HT1080 (cell line): ENCODE measurements at regions not wholly inside any gene's neighbourhood (a gene's known extent, or its start where the extent isn't known, plus 50 kb on each side); places are given as distances from the start of the nearest gene placed in this dataset.
A peak's percentile ranks its signal among the peaks of the same experiment; 100 is the strongest.
"Not testable (repeated sequence)": the region's sequence is repeated elsewhere in the genome, so short reads cannot be mapped to it uniquely, and the experiment has no call there.

ENCODE experiments used
- DNase-seq: peaks from one replicate; pipeline ENCODE4 v3.0.0-alpha.2; 2015; ENCODE audit warnings: low read depth

DNA sequence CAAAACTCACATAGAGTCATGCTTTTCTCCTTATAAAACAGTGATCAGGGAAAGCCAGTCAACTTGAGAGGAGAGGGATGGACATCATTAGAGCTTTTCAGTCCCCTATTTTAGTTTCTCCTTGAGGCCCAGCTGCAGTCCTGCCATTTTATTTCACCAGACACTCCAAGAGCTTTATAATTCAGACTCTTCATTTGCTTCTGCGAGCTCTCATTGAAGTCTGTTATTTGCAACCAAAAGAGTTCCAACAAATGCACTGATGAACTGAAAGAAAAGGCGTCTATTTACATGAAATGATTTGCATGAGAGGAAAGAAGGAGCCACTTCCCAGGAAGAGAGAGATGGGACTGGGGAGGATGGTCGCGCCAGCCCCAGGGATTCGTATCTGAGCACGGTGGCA lies 86.8 kb downstream of the NDUFA12 start:
- DNase-seq, result no peak

DNA sequence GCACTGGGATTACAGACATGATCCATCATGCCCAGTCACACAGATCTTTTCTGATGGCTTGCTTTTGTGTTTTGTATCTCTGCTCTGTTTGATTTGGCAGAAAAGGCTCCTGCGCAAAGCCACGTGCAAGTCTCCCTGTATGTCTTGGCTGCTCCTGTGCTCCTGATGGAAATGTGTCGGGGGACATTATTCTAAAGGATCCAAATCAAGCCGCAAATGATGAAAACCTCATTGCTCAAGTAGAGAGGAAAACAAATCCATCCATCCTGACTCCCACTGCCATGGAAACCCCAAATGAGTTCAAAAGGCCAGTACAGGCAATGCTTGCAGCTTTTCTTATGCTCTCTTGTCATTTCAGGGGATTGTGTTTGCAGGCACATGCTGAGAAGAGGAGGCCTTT lies 93.8 kb downstream of the NDUFA12 start:
- no peak for DNase-seq

DNA sequence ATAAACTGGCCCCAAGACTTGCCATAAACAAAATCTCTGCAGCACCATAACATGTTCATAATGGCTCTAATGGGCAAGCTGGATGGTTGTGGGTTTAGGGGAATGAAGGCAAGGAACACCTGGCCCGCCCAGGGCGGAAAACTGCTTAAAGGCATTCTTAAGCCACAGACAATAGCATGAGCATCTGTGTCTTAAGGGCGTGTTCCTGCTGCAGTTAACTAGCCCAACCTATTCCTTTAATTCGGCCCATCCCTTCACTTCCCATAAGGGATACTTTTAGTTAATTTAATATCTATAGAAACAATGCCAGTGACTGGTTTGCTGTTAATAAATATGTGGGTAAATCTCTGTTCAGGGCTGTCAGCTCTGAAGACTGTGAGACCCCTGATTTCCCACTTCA lies 97.7 kb downstream of the NDUFA12 start:
- not testable (repeated sequence) for DNase-seq

DNA sequence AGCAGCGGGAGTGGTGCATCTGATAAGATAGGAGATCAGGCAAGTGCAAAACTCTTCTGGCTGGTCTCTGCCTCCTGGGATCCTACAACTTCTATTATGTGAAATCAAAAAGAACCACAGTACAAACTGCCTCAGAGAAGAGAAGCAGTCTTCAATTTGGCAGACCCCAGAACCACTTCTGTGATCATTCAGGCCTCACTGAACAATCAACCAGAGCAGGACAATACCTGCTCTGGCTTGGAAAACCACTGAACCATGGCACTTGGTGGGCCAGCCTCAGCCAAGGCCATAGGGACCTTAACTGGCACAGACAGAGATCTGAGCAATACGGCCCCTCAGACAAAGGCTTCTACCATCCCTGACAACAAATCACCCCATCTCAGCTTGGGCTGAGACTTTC lies 103.0 kb downstream of the NDUFA12 start:
- no peak for DNase-seq

DNA sequence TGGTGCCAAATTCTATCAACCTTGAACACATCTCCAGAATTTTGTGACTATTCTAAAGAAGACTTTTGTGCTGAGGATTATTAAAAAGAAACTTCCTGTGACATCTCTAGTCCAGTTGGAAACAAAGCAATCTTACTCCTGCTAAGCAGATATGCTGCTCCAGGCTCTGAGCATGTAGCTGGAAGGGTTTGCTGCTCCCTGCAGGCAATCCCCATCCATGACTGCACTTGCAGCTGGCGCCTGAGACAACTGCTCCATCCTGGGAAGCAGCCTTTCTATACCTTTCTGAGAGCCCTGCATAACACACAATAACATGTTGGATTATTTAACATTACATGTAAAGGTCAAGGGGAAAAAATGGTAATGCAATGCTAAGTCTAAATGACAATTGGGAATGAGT lies 105.1 kb downstream of the NDUFA12 start:
- no peak for DNase-seq

- DNase-seq, result no peak
Measured at GRCh38 chr12:94892544-94893267, 110.8 kb downstream of the NDUFA12 start.

GRCh38 chr12:94889445-94890210 lies 113.9 kb downstream of the NDUFA12 start:
- DNase-seq, result no peak

DNA sequence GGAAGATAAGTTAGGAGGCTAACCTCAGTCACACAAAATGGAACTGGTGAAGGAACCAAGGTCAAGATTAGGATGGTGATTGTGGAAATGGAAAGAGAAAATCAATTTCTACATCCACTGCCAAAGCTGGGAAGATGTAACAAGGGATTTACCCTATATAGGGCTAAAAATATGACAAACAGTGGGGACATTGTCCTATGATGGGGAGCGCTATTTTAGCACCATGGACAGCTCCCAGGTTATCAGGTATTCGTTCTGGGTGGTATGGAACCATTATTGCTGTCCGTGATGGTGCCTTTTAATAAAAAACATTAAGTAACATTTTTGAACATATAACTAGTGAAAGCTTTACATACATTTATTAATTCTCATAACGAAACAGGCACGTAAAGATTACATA lies 124.0 kb downstream of the NDUFA12 start:
- no peak for DNase-seq

- DNase-seq, result peak; percentile 35
Measured at GRCh38 chr12:94875525-94875924, 128.0 kb downstream of the NDUFA12 start.

DNA sequence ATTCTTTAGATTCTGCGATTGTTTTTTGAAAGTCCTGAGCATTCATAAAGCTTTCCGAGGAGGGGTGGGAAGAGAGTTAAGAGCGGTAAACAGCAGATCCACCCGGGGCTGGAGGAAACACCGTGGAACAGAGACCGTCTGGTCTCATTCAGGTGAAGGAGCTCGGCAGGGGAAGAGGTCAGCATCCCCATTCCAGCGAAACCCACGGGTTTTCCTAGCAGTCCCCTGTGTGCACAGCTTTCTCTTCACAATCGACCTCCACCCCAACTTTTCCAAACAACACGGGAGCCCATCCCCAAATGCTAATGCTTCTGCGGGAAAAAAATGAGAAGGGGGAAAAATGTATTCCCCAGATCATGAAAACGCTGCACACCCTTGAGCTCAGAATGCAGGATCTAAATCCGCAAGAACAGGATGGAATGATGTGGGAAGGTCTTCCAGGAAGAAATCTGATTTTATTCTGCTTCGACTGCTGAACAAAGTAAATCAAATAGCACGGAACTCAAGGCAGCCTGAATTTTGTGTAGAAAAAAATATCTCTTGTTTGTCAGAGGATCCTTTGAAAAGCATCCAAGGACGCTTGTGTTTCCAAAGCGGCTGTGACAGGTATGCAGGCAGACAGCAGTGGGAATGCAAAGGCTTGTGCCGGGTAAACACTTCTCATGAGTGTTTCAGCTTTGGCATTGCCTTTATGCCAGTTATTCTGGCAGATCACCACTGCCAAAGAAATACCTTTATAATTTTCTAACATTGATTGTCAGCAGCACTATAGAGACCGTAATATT lies 128.8 kb downstream of the NDUFA12 start:
- DNase-seq, result no peak

DNA sequence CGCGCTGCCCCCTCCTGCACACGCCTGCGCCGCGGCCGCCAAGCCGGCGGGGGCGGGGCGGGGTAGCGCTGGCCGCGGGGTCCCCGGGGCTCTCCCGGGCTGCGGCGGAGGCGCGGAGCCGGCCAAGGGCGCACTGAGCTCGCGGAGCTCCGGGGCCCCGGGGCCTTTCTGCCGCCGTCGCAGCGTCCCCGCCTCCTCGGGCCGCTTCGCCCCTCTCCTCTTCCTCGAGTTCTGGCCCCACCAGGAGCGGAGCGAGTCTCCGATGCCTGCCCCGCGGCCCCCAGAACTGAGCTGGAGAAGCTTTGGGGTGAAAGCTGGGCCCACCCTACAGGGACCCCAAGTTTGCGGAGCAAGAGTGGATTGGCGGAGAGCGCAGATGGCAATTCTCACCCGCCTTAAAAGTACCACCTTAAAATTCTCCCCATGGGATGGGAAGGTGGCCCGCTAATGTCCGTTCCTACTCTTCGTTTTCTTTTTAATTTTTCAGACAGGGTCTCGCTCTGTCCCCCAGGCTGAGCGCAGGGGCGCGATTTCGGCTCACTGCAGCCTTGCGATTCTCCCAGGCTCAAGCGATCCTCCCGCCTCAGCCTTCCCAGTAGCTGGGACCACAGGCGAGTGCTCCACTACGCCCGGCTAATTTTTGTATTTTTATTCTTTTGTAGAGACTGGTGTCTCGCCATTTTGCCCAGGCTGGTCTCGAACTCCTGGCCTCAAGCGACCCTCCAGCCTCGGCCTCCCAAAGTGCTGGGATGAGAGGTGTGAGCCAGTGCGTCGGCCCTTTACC lies 129.6 kb downstream of the NDUFA12 start:
- DNase-seq, result no peak

DNA sequence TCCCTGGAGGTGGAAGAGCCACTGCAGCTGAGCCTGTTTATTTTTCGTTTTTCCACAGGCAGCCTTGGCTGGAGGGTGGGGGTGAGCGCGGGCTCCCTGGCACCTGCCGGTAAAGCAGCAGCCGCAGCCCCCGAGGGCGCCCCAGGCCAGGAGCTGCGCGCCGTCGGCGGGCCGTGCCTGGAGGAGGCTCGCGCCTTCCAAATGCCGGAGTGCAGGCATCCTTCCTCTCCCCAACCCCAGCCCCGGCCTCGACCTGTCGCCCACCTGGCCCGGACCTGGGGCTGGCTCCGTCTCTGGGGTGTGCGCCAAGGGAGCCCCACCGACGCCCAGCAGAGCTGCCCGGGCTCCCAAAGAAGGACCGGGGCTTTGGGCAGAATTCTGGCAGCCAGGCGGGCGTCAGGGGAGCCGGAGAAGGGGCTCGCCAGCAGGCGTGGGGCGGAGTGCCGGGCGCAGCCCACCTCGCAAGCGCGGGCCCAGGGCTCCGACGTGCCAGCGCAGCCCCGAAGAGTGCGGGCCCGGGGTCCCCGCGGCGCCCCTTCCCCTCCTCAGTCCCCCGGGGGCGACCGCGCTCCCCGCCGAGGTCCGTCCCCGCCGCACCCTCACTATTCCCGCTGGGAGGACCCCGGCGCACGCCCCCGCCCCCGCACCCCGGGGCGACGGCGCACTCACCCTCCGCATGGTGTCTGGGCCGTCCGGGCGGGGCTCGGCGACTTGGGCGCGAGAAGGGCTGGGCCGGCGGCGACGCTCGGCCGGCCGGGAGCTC lies 130.3 kb downstream of the NDUFA12 start:
- no peak for DNase-seq

DNA sequence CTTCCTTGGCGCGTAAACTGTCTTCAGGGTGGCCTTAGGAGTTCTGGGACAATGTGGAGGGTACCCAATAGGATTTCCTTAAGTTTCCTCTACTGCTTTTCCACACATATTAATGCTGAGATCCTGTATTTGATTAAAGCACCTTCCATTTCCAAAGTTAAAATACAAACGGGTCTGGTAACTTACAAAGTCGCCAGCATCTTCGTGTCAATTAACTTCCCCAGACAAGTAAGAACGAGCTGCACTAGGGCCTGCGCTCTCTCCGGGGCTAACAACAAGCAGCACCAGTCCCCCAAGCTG lies 130.9 kb downstream of the NDUFA12 start:
- no peak for DNase-seq

DNA sequence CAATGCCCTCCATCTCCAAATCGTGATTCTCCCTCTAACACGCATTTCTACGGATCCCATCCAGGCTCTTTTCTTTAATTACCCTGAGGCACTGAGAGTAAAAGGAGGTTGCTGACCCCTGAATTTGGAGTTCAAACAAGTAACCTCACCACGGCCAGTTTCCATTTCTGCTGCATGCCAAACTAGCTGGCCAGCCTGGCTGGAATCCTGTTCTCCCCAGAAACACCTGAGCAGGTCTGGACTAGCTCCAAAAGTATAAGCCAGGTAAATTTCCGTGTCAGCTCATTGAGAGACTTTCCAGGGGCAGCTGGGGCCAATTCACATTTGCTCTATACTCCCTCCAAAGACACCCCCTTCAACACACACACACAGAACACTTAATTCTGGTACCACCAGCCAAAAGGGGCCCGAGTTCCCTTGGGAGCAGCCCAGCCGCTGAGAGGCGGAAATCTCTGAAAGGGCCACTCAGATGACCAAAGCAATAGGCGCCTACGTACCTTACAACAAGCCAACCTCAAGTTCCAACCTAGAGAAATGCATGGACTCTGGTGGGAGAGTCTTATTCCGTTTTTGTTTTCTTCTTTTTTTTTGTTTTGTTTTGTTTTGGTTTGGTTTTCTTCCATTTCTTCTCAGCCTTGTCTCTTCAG lies 131.4 kb downstream of the NDUFA12 start:
- DNase-seq, result no peak

GRCh38 chr12:94870511-94870910 lies 133.0 kb downstream of the NDUFA12 start:
- DNase-seq, result no peak

DNA sequence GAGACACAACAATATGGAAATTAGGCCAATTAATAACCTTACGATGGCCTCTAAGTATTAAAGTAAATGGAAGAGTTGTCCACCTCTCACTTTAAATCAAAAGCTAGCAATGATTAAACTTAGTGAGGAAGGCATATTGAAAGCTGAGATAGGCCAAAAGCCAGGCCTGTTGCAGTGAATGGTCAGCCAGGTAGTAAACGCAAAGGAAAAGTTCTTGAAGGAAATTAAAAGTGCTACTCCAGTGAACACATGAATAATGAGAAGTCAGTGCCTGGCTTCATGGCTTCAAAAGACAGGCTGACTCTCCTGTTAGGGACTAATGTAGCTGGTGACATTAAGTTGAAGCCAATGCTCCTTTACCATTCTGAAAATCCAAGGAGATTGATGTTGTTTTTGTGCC lies 135.3 kb downstream of the NDUFA12 start:
- DNase-seq, result no peak

DNA sequence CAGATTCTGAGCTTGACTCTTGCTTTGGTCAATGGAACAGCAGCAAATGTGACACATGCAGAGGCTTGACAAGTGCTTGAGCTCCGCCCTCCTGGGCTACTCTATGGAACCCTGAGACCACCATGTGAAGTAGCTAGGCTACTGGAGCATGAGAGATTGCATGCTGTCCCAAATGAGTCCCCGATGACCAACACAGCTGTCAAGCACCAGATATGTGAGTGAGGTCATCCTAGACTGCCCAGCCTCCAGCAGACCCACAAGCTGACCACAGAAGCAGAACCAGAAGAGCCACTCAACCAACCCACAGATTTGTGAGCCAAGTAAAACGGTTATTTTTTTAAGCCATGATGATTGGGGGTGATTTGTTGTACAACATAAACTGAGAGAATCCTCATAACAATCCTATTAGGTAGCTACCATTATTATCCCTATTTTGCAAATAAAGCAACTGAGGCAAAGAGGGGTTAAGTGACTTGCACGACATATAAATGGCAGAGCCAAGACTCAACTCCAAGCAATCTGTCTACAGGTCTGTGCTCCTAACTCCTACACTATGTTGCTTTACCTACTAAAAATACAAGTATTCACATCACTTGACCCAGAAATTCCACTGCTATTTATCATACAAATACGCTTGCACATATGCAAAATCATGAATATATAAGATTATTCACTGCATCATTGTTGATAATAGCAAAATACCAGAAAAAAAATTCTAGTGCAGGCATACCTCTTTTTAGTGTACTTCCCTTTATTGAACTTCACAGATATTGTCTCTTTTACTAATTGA lies 136.2 kb downstream of the NDUFA12 start:
- DNase-seq, result peak; percentile 7

- no peak for DNase-seq
Measured at GRCh38 chr12:94864987-94865386, 138.5 kb downstream of the NDUFA12 start.

DNA sequence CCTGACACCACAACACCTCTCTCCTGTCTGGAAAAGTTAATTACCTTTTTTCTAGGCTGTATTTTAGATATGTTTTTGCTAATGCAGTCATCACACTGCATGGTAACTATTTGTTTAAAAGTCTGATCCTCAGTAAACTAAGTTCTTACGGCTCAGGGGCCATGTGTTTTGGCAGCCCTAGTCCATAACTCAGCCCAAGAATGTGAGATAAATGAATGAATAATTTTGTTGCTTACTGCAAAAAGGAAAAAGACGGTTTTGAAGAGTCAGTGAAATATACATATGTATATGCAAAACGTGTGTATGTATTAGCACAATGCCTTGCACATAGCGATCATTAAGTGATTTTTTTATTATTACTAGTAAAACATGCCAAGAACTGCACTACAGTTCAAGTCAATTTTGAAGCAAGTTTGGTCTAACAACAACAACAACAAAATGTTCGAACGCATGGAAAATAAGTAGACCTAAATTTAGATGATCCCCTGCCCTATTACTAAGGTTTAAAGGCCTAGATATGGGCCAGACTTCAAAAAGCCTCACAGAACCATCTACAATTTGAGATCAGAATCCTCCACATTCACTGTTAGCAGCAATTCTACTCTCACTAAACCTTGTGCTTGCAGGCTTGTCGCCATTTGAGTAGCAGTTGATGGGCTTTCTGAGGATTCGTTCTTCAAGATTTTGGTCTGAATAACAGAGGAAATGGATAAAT lies 140.0 kb downstream of the NDUFA12 start:
- DNase-seq, result no peak
